Neural progenitor cell (in vitro differentiated cells): ENCODE measurements at regions not wholly inside any gene's neighbourhood (a gene's known extent, or its start where the extent isn't known, plus 50 kb on each side); places are given as distances from the start of the nearest gene placed in this dataset.

ENCODE experiments used
- CTCF ChIP-seq: fragments of 200-600 bp; sonication (generic); IDR thresholded peaks from 2 replicates; pipeline ENCODE4 v1.5.1; 2017; ENCODE audit warnings: antibody characterized with exemption, mild to moderate bottlenecking
- EZH2 ChIP-seq: fragments of 200-600 bp; sonication (generic); IDR thresholded peaks from 2 replicates; pipeline ENCODE4 v1.6.1; 2017; ENCODE audit warnings: antibody characterized with exemption, mild to moderate bottlenecking, moderate library complexity

GRCh38 chrX:93580634-93581033, 92.7 kb downstream of the NAP1L3 start:
- no peak for TF ChIP-seq EZH2
- no peak for TF ChIP-seq CTCF
